GM21528 (cell line): ENCODE measurements at regions not wholly inside any gene's neighbourhood (a gene's known extent, or its start where the extent isn't known, plus 50 kb on each side); places are given as distances from the start of the nearest gene placed in this dataset.

Experiments used
- ATAC-seq: cut with Tn5 transposase; IDR thresholded peaks from one replicate; pipeline ENCODE4 v1.9.1; 2021; ENCODE audit warnings: mild to moderate bottlenecking, moderate library complexity; ENCODE audit not compliant: unreplicated experiment, low FRiP score

- no peak for ATAC-seq
Measured at GRCh38 chr2:207286106-207286505, 120.4 kb upstream of the KLF7 start.

GRCh38 chr2:207288628-207289027 lies 122.9 kb upstream of the KLF7 start:
- ATAC-seq, result no peak

DNA sequence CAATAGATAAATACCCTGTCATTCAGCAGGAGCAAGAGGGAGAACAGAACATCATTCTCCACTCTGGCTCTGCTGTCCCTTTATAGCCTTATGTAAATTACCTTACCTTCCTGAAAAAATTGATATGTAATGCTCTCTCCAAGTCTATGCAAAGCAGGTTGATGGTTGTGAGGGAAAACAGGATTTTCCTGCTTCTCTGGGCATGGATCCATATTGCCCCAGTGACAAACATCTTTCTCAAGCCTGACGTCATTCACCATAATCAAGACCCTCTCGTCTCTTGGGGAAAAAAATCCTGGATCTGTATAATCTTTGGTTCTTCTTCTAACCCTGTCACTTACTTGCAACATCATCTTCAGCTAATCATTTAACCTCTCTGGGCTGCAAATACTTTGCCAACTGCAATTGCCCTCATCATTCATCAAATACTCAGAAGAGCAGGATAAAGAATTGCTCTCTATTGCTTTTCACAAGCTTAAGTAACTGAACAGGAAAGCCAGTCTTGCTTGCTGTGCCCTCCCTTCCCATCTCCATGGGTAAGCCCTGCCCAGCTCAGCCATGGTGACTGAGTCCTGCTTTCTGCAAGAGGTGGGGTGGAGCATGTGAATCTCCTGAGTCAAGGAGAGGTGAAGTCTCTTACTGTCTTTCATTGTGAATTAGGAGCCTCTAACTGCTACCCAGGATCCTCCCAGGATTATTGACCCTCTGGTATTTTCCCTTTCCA lies 123.7 kb upstream of the KLF7 start:
- ATAC-seq, result no peak

- no peak for ATAC-seq
Measured at GRCh38 chr2:207290833-207291624, 125.3 kb upstream of the KLF7 start.

GRCh38 chr2:207291625-207292252 lies 126.0 kb upstream of the KLF7 start:
- ATAC-seq, result no peak

- no peak for ATAC-seq
Measured at GRCh38 chr2:207296265-207296948, 130.7 kb upstream of the KLF7 start.

GRCh38 chr2:207300817-207301216 lies 135.1 kb upstream of the KLF7 start:
- ATAC-seq, result no peak

GRCh38 chr2:207304761-207305160 lies 139.0 kb upstream of the KLF7 start:
- ATAC-seq, result no peak

DNA sequence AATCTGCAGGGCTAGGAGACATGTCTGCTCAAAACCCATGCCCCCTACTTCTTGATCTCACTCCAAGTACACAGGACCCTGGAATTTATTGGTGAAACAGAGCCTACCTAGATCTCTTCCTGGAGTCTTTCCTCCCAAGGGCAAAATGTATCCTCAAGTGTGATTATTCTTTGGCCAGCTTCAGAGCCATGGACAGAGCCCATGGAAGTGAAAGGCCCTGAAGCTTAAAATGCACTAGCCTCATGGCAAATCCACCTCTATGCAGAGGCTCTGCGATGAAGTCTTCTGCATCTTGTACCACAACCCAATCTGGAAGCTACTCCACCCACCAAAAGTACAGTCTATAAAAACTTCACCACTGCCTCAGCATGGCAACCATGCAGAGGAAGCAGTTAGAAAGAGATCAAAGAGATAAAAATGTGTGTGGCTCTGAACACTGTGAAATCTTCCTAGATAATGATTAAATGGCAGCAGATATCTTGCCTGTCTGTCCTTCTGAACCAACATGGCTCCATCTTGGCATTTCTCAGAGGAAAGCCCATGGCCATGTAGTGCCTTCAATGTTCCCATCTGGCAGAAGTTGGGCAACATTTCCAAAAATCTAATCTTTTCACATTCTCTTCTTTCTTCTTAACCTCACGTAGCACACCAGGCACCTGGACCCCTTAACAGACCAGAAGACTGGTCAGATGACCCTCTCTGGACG lies 142.9 kb upstream of the KLF7 start:
- ATAC-seq, result no peak

DNA sequence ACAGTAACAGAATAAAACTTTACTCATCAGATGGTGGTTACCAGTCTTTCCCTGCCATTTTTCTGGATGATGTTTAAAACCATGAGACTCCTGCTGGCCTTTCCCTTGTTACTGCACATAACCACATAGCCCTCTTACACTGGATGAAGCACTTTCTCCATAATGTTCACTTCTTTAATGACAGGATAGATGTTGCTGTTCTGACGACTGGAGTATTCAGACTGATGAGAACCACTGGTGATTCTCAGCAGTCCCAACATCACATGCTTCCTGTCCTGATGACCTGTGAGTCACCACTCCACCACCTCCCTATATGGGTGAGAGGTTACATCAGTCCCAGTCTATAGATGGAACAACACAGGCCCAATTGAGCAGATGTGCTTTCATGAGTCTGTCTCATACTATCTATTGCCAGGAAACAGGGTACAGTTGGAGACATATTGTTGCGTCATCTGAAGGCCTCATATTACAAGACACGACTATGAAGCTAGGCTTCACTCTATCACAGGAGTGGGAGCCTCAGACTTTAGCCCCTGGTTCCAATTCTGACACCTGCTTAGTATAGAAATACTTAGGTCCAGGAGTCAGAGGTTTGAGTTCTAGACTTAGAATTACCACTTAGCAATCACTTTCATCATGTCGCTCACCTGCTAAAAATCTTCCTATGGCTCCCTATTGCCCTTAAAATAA lies 145.7 kb upstream of the KLF7 start:
- no peak for ATAC-seq

DNA sequence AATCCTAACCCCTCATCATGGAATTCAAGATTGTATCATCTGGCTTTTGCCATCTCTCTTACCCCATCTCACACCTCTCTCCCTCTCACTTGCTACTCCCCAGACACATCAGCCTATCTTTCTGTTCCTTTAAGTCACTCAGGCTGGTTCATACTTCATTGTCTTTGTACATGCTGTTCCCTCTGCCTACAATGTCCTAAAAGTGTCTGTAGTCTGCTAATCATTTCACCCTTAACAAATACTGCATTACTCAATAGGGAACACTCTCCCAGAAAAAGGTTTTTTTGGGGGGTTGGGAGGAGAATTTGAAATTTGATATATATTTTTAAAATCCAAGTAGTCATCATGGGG lies 146.2 kb upstream of the KLF7 start:
- no peak for ATAC-seq

DNA sequence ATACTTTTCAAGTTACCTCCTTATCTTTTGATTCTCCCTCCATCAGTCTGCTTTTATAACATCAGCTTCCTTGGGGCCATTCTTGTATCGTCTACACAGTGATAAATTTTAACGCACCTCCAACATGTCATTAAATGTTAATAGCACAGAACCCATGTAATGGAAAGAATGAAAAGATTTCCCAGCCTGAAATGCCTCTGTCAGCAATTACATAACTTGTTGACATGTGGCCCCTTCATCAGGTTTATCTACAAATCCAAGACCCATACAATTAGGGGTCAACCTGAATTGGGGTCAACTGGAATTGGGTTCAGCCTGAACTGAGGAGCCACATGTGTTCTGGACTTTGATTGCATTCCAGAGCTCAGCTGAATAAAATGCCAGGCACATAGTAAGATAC lies 148.2 kb upstream of the KLF7 start:
- no peak for ATAC-seq

- no peak for ATAC-seq
Measured at GRCh38 chr2:207315131-207315530, 149.4 kb upstream of the KLF7 start.

DNA sequence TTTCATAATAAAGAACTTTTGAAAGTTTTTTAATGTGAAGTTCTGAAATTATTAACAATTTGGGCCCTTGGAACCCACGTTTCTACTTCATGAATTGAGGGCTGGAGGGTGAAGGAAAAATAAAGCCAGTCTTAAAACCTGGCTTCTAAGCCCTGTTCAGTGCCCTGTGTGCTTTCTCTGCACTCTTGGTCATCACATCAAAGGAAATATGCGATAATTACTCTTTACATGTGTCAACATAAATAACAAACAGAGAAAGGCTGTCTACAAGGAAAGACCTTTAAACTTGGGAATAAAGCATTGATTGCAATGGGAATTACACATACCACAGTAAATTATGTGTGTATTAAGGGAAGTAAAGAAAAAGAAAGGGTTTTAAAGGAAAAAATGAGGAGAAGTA lies 150.7 kb upstream of the KLF7 start:
- no peak for ATAC-seq

GRCh38 chr2:207316906-207317305 lies 151.2 kb upstream of the KLF7 start:
- ATAC-seq, result no peak

DNA sequence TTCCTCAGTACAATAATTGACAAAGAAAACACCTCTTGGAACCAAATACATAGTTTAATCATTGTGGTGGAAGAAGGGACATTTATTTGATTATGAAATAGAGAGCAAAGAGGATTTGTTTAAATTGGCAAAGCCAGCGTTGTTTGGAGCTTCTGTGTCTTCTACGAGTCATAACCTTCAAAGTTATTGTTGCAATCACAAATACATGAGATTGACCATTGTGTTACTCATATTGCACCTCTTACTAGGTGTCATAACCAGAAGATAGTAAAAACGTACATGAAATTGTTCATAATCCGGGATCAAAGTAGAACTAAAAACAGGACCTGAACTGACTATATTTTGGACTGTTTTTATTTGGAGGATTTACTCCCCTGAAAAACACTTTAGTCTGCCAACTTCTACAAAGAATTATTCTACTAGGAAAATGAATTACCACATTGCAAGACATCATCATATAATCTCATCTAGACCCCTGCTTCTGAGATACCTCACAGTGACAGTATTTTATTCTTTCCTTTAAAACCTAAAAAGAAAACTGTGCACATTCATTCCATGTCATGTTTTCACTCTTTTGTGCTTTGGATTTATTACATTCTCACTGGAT lies 151.7 kb upstream of the KLF7 start:
- no peak for ATAC-seq

- no peak for ATAC-seq
Measured at GRCh38 chr2:207318181-207318628, 152.5 kb upstream of the KLF7 start.

GRCh38 chr2:207319316-207319715 lies 153.6 kb upstream of the KLF7 start:
- no peak for ATAC-seq

GRCh38 chr2:207320381-207321159 lies 154.8 kb upstream of the KLF7 start:
- no peak for ATAC-seq
